ENCODE measurements at regions not wholly inside any gene's neighbourhood (a gene's known extent, or its start where the extent isn't known, plus 50 kb on each side); places are given as distances from the start of the nearest gene placed in this dataset.
A peak's percentile ranks its signal among the peaks of the same experiment; 100 is the strongest.

DNA sequence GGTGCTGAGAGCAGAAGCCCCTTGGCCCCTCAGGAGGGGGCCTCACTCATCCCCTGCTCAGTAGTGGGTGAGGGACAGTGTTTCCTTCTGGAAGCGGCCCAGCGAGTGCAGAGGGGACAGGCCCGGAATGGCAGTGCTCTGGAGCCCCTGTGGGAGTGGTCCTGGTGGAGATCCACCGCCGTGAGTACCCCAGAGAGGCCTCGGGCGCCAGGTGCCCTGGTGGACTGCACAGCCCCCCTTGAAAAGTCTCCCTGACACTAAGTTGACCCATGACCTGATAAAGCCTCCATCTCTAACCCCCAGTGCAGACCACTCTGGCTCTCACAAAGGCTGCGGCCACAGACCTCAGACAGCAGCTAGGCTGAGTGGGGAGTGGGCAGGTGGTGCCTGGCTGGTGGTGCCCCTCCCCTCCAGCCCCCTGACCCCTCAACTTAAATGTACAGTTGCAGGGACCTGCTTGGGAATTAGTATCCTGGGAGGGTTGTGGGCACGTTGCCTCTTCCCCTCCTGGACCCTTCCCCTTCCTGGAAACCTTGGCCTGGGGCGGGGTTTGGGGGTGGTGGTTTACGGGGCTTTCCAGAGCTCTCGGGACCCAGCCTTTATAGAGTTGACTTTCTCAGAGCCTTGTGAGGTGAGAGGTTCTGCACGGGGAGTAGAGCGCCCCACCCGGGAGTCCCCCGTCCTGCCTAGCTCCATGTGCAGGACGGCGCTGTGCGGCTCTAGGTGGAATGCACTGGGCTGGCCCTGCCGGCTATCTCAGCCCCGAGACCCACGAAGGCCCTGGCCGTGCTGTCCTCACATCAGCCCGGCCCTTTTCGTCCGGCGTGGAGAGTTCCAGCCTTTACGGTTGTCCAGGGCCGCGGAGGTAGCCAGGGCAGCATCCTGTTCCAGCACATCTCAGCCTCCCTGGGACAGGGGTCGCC, 62.7 kb downstream of the RTP5 start:
- peaks cover 3% of the 10 kb centered on the region for H3K9me3 ChIP-seq (ENCODE audit: control insufficient read depth, low read depth, low read length)
- H3K36me3 Mint-ChIP-seq (ENCODE audit: insufficient read depth in 1 of 3, low read depth in 3 of 3) = peaks cover 7 to 10% (median 7%) of the 10 kb centered on the region in 3 experiments; a peak in 4 of 7 replicates
- H3K27ac ChIP-seq (ENCODE audit: insufficient read length, low read depth, low read length) = no peak overlapping the region
- H3T11ph ChIP-seq (ENCODE audit: low read length) = no peak overlapping the region
- no peaks in the 10 kb centered on the region for H3K23me2 ChIP-seq (ENCODE audit: insufficient read length, low read depth, low read length, poor library complexity, severe bottlenecking)
- no peaks in the 10 kb centered on the region for H3K4me1 ChIP-seq (ENCODE audit: insufficient read depth, low read length)
- no peaks in the 10 kb centered on the region for H3K79me2 ChIP-seq (ENCODE audit: insufficient read depth, low read length)
- H4K91ac ChIP-seq (ENCODE audit: insufficient read length, low read depth, low read length) = no peak overlapping the region
- H2AK5ac ChIP-seq (ENCODE audit: insufficient read length, low read length) = no peak overlapping the region
- no peak overlapping the region for H4K8ac ChIP-seq (replicated peaks; ENCODE audit: insufficient read length, low read depth, low read length)
- H2BK120ac ChIP-seq (ENCODE audit: low read depth, low read length, poor library complexity, severe bottlenecking) = no peak overlapping the region
- TF ChIP-seq, protein P1, sequence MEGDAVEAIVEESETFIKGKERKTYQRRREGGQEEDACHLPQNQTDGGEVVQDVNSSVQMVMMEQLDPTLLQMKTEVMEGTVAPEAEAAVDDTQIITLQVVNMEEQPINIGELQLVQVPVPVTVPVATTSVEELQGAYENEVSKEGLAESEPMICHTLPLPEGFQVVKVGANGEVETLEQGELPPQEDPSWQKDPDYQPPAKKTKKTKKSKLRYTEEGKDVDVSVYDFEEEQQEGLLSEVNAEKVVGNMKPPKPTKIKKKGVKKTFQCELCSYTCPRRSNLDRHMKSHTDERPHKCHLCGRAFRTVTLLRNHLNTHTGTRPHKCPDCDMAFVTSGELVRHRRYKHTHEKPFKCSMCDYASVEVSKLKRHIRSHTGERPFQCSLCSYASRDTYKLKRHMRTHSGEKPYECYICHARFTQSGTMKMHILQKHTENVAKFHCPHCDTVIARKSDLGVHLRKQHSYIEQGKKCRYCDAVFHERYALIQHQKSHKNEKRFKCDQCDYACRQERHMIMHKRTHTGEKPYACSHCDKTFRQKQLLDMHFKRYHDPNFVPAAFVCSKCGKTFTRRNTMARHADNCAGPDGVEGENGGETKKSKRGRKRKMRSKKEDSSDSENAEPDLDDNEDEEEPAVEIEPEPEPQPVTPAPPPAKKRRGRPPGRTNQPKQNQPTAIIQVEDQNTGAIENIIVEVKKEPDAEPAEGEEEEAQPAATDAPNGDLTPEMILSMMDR (conservative IDR thresholded peaks at IDR 0.05) = no peak
- no peak overlapping the region for H3K27ac Mint-ChIP-seq
- H3K9ac ChIP-seq (ENCODE audit: extremely low read depth, insufficient read length, low read length) = no peak overlapping the region
- DNase-seq = peak; percentile 26
- H2BK12ac ChIP-seq (ENCODE audit: insufficient read length, low read depth, low read length) = no peak overlapping the region
- H3K4me1 Mint-ChIP-seq = peaks cover under 1 to 3% of the 10 kb centered on the region in 2 experiments; a peak in 2 of 4 replicates
- H3K27me3 ChIP-seq (ENCODE audit: insufficient read depth, low read length) = no peaks in the 10 kb centered on the region
- H3K4me2 ChIP-seq (ENCODE audit: insufficient read depth, insufficient read length, low read length) = no peak overlapping the region
- H3K79me1 ChIP-seq (ENCODE audit: insufficient read depth, low read depth, low read length, poor library complexity, severe bottlenecking) = no peaks in the 10 kb centered on the region
- H3K9me3 Mint-ChIP-seq = peaks cover 9 to 11% of the 10 kb centered on the region in 2 experiments
- no peak overlapping the region for H4K5ac ChIP-seq (ENCODE audit: insufficient read length, low read depth, low read length)
- no peak overlapping the region for H3K18ac ChIP-seq (ENCODE audit: insufficient read length, low read depth, low read length)
- no peak overlapping the region for H2BK5ac ChIP-seq (ENCODE audit: insufficient read length, low read length)
- no CpG with 5 or more reads among the region's 31 CpGs for WGBS (ENCODE audit: extremely low coverage, insufficient read length, low lambda C conversion rate)
- no peak overlapping the region for H2BK20ac ChIP-seq (ENCODE audit: low read depth, low read length, poor library complexity, severe bottlenecking)
- no peaks in the 10 kb centered on the region for H4K20me1 ChIP-seq (ENCODE audit: control insufficient read depth, insufficient read depth, insufficient read length)
- H3K14ac ChIP-seq (ENCODE audit: insufficient read depth, low read length) = peak overlapping the region; percentile 34; the same call in 1 of the 2 replicates
- H3K27me3 Mint-ChIP-seq (ENCODE audit: low read depth) = no peaks in the 10 kb centered on the region; the same call in none of the 2 replicates
- no peak overlapping the region for H3K23ac ChIP-seq (ENCODE audit: insufficient read length, low read depth, low read length)
- H2AFZ ChIP-seq (ENCODE audit: low read length) = no peak overlapping the region
- no peak overlapping the region for H3K4me3 Mint-ChIP-seq
- H3K56ac ChIP-seq (ENCODE audit: insufficient read length, low read depth, low read length) = no peak overlapping the region
- no peak overlapping the region for H2BK15ac ChIP-seq (ENCODE audit: low read depth, low read length)
- no peak overlapping the region for H3K4ac ChIP-seq (ENCODE audit: low read depth, low read length)
